ENCODE measurements at regions not wholly inside any gene's neighbourhood (a gene's known extent, or its start where the extent isn't known, plus 50 kb on each side); places are given as distances from the start of the nearest gene placed in this dataset.

GRCh38 chr5:38036765-38037164 is 196.9 kb upstream of the GDNF start:
- Histone ChIP-seq H3K27ac (no peak overlapping the region), H3K27me3 (no peaks in the 10 kb centered on the region), H3K4me3 (no peak overlapping the region), H3K36me3 (no peaks in the 10 kb centered on the region), H3K9me3 (no peaks in the 10 kb centered on the region), H3K4me1 (no peaks in the 10 kb centered on the region)
- no peak for TF ChIP-seq POLR2AphosphoS5 (IDR thresholded peaks at IDR 0.05)
- no peak for TF ChIP-seq CTCF (IDR thresholded peaks at IDR 0.05)
- no peak for TF ChIP-seq EP300 (IDR thresholded peaks at IDR 0.05)
- TF ChIP-seq POLR2A (IDR thresholded peaks at IDR 0.05): no peak
- intact Hi-C loops (cut with DNase I; ENCODE audit: low total_unique reads): no loop called here
- DNase-seq: no peak
- WGBS, 5 donors: 61 to 80% (median 72%) methylated on average over 4 of the region's 4 CpGs

- DNase-seq: no peak
- H3K4me3 ChIP-seq: no peak overlapping the region
- WGBS, 5 donors: 67 to 76% (median 75%) methylated on average over 1 of the region's 1 CpG
- TF ChIP-seq POLR2AphosphoS5 (IDR thresholded peaks at IDR 0.05): no peak
- TF ChIP-seq EP300 (IDR thresholded peaks at IDR 0.05): no peak
- TF ChIP-seq CTCF (IDR thresholded peaks at IDR 0.05): no peak
- no peak for TF ChIP-seq POLR2A (IDR thresholded peaks at IDR 0.05)
- H3K4me1 ChIP-seq: no peaks in the 10 kb centered on the region
- no peaks in the 10 kb centered on the region for H3K27me3 ChIP-seq
- no peak overlapping the region for H3K27ac ChIP-seq
- H3K36me3 ChIP-seq: no peaks in the 10 kb centered on the region
- intact Hi-C loops (cut with DNase I; ENCODE audit: low total_unique reads): no loop called here
- no peaks in the 10 kb centered on the region for H3K9me3 ChIP-seq
These were observed 192.3 kb upstream of the GDNF start for GRCh38 chr5:38032149-38032548.

- TF ChIP-seq POLR2A (IDR thresholded peaks at IDR 0.05) (no peak), CTCF (IDR thresholded peaks at IDR 0.05) (no peak), POLR2AphosphoS5 (IDR thresholded peaks at IDR 0.05) (no peak), EP300 (IDR thresholded peaks at IDR 0.05) (no peak)
- WGBS, 5 donors: 57 to 73% (median 68%) methylated on average over 1 of the region's 1 CpG
- H3K27ac ChIP-seq: no peak overlapping the region
- H3K4me3 ChIP-seq: no peak overlapping the region
- DNase-seq: no peak
- H3K36me3 ChIP-seq: no peaks in the 10 kb centered on the region
- intact Hi-C loops (cut with DNase I; ENCODE audit: low total_unique reads): no loop called here
- H3K4me1 ChIP-seq: no peaks in the 10 kb centered on the region
- no peaks in the 10 kb centered on the region for H3K27me3 ChIP-seq
- no peaks in the 10 kb centered on the region for H3K9me3 ChIP-seq
These were observed 191.5 kb upstream of the GDNF start for GRCh38 chr5:38031304-38031703.

- H3K4me1 ChIP-seq: no peaks in the 10 kb centered on the region
- no peaks in the 10 kb centered on the region for H3K36me3 ChIP-seq
- no peak for DNase-seq
- H3K4me3 ChIP-seq: no peak overlapping the region
- intact Hi-C loops (cut with DNase I; ENCODE audit: low total_unique reads): no loop called here
- no peaks in the 10 kb centered on the region for H3K27me3 ChIP-seq
- no peak overlapping the region for H3K27ac ChIP-seq
- WGBS, 5 donors: 91 to 99% (median 94%) methylated on average over 6 of the region's 6 CpGs
- no peak for TF ChIP-seq EP300 (IDR thresholded peaks at IDR 0.05)
- TF ChIP-seq POLR2A (IDR thresholded peaks at IDR 0.05): no peak
- TF ChIP-seq POLR2AphosphoS5 (IDR thresholded peaks at IDR 0.05): no peak
- no peak for TF ChIP-seq CTCF (IDR thresholded peaks at IDR 0.05)
- no peaks in the 10 kb centered on the region for H3K9me3 ChIP-seq
These were observed 189.7 kb upstream of the GDNF start for GRCh38 chr5:38029397-38030065.
